HG02884 (cell line): ENCODE measurements at regions not wholly inside any gene's neighbourhood (a gene's known extent, or its start where the extent isn't known, plus 50 kb on each side); places are given as distances from the start of the nearest gene placed in this dataset.
"Not testable (repeated sequence)": the region's sequence is repeated elsewhere in the genome, so short reads cannot be mapped to it uniquely, and the experiment has no call there.

Source experiments
- ATAC-seq: cut with Tn5 transposase; IDR thresholded peaks from one replicate; pipeline ENCODE4 v1.9.1; 2021; ENCODE audit warnings: mild to moderate bottlenecking, moderate library complexity; ENCODE audit not compliant: unreplicated experiment

DNA sequence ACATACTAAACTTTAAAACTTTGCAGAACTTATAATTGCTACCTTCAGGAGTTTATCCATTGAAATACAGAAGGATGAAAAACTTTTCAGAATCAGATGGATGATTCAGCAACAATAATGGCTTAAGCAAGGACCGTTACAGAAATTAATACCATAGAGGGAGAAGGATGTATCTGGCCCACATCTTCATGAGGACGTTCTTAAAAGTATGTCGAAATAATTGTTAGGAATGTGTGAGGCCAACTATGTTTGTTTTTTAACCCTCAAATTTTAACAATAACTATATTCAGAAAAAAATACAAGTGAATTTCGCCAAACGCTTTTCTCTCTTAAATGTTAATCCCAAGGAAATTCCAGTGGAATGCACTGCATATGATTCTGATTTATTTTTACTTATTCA lies 105.2 kb upstream of the EPHA3 start:
- no peak for ATAC-seq

DNA sequence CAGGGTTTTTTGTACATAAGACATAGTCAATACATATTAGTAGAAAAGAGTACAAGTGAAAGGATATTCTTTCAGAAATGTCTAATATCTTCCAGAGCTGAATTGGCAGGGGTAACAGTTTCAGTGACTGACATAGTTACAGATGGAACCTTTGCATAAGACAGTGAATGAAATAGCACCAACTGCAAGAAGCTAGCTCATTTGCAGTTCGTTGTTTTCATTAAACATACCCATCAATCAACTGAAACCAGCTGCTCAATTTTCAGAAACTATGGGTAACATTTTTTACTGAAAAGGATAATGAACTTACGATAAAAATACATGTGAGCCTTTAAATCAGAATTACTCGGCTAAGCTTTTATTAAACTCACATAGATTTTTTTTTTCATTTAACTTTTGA lies 93.9 kb upstream of the EPHA3 start:
- ATAC-seq: no peak

DNA sequence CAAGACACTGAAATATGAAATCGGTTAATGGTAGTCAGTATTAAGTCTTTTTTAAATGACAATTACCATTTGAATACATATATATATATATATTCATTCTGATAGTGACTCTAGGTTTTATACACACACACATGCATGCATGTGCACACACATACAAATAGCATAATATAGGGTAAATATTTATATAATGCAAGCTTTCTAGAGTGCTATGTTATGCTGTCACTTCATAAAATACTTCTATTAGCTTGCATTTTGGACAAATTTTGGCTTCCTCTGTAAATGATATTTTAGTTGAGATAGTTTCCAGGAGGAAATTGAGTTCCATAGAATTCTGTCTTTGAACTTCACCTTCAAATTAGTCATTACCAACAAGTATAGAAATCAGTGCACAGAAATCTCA lies 89.9 kb upstream of the EPHA3 start:
- ATAC-seq: no peak

DNA sequence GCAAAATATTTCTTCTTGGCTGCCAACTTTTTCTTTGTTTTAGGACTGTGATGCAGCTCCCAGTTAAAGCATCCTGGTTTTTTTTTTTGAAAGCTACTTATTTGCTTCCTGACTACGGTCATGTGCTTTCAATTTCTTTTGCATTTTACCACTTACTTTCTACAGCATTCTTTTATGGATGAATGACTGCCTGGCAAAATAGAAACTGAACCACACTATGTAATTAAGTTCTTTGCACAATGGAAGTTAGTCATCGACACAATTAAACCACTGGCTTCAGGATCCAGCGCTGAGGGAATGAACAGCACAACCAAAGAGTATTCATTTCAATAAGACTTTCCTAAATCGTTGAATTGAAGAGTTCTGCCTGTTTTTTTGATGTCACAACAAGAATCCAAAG lies 82.2 kb upstream of the EPHA3 start:
- ATAC-seq: no peak

DNA sequence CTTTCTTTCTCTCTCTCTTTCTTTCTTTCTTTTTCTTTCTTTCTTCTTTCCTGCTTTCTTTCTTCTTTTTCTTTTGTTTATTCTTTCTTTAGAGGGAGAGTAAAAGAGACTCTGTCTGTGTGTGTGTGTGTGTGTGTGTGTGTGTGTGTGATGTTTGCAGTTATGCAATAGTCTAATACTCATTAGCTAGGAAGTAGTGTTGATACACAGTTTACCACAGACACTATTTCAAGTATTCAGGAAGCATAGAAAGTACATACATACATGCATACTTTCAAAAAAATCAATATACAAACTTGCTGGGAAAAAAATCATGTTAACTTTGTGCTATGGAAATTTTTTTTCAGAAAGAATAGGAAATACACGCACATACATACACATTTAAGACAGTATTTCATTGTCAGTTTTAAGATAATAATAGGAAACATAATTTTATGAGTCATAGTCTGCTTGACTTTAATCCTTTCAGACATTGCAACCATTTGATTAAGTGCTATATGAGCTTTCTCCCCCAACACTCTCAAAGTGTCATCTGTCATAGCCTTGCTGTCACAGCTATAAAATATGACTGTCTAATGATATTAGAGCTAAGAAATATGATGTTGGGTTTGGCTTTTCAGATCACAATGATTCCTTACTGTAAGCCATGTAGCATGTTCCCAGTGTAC lies 74.9 kb upstream of the EPHA3 start:
- no peak for ATAC-seq

DNA sequence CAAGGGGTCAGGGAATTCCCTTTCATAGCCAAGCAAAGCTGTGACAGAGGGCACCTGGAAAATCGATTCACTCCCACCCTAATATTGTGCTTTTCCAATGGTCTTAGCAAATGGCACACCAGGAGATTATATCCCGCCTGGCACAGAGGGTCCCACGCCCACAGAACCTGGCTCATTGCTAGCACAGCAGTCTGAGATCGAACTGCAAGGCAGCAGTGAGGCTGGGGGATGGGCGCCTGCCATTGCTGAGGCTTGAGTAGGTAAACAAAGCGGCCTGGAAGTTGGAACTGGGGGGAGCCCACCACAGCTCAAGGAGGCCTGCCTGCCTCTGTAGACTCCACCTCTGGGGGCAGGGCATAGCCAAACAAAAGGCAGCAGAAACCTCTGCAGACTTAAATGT lies 72.7 kb upstream of the EPHA3 start:
- not testable (repeated sequence) for ATAC-seq

DNA sequence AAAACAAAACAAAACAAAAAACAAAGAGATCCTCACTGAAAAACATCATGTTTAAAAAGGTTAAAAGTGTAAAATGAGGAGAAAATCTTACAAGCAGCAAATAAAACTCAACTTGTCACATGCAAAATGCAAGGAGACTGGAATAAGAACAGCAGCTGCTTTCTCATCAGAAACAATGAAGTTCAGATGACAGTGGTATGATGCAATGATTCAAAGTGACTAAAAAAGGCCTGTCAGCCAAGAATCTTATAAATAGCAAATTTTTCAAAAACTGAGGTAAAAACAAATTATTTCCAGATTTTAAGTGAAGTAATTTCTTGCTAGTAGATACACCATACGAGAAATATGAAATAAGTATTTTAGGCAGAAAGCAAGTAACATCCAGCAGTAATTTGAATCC lies 68.6 kb upstream of the EPHA3 start:
- ATAC-seq: no peak

DNA sequence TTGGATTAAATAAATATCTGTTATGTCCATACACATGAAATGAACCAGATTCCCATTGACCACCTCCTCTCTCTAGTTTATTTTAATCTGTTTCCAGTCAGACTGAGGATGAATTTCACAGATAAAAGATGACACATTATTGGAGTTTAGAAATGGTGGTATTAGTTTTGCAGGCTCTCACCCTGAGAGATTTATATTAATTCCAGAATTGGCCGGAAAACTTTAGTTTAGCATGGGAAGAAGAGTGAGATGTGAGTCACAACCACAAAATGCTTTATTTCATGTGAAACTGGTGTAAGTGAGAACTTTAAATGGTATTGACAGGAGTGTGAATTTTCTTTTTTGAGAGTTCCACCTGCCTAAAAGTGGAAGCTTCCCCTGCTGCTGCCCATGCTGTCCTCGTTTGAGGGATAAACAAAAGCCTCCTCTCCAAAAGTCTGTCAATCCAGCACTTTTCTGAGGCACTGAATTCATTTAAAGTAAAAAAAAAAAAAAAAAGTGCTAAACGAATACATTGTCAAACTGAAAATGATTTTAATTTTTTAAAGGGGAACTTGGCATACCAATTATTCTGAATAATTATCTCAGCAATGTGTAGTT lies 65.1 kb upstream of the EPHA3 start:
- ATAC-seq: no peak

DNA sequence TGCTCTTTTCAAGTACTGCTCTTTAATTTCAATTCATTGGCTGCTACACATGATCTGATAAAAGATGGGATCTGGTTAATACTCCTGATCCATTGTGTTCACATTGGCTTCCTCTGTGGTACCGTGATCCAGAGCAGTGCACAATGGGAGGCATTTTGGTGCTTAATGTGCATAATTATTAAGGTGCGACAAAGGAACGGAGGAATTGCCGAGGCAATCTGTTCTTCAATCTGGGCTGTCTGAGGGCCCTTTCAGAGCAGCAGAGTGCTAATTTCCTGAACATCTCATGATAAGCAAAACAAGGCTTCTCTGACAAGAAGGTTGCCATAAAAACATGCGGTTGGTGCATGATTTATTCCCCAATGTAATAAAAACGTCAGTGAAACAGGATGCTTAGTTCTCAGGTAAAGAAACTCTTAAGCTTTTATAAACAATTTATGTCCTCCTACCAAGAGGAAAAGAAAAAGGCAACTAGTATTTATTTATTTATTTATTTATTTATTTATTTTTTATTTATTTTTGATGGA lies 64.0 kb upstream of the EPHA3 start:
- ATAC-seq: no peak

DNA sequence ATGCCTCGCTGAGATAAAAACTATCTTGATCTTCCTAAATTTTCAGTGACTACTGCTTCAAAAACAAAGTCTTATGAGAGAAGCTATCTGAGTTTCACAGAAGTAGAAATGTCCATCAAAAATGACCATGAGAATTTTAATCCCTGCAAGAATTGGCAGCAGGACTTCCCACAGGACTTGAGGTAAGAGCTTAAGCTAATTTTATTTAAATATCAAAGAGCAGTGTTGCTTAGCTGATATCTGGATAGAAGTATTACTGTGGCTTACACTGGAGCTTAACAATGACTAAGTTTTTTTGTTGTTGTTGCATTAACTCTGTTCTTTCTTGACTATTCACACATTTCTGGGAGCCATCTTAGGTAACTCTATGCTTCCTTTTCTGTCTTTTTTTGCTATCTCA lies 60.8 kb upstream of the EPHA3 start:
- no peak for ATAC-seq

DNA sequence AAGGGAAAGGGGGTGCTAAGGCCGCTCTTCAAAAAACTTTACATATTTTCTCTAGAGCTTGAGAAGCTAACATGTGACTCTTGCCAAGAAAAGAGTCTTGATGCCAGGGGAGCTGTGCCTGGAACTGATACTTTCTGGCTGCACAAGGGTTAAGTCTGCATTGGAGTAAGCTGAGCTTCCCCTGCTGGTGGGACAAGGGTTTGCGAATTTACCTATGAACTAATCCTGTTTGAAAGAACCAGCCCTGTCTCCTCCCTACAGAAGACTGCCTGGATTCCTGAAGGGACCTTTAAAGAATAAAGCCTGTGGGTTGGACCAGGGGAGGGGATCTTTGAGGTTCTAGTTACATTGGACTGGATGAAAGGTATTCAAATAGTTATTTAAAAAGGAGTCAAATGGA lies 58.3 kb upstream of the EPHA3 start:
- ATAC-seq: no peak

DNA sequence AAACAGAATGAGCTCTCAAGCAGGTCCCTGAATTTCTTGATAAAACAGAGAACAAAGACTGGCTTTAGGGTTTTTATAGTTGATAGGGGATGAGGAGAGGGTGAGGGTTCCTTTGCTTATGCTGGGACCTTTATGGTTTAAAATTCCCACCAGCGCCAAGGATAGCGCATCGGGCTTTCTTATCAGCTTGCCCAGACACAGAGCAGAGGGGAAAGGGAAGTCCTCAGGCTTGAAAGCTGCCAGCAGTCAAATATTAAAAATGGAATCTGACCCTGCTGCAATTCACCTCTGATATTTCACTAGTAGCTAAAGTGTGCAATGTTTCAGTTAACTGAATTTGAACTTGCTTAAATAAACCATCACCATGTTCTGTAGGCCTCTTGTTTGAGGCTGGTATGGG lies 55.0 kb upstream of the EPHA3 start:
- no peak for ATAC-seq

DNA sequence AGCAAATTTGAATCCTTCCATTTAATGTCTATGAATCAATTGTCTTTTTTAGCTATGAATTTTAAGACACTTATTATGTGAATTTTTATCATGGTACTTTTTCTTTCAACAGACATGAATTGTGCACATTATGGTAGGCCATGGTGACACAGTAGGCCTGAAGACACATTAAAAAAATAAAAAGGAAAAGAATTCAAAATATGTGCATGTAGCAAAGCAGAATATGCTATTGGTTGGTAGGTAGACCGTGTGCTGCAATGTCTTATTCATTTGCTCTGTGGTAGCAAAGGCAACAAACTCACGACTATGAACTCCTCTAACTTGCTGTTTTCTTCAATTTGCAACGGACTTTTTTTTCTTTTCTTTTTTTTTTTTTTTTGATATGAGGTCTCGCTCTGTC lies 50.0 kb upstream of the EPHA3 start:
- no peak for ATAC-seq
